ENCODE measurements at regions not wholly inside any gene's neighbourhood (a gene's known extent, or its start where the extent isn't known, plus 50 kb on each side); places are given as distances from the start of the nearest gene placed in this dataset.
A peak's percentile ranks its signal among the peaks of the same experiment; 100 is the strongest.
"Not testable (repeated sequence)": the region's sequence is repeated elsewhere in the genome, so short reads cannot be mapped to it uniquely, and the experiment has no call there.

DNA sequence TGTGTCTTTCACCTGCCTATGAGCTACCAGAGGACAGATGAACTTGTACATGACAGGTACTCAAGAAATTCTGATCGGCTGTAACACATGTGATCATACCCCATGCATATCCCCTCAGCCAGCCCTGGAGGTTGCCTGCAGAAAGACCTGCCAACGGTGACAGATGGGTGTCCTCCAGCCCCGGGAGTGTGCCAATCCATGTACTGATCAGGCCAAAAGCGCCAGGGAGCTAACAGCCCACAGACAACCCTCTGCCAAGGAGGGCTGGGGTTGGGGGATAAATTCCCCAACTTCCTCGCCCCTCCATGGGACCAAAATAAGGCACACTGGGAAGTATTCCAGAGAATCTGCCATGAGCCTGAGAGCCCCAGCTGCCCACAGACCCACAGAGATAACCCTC lies 189.4 kb downstream of the CCT6B start:
- no peak for DNase-seq

GRCh38 chr17:34770586-34770985 lies 190.7 kb downstream of the CCT6B start:
- DNase-seq, result no peak

GRCh38 chr17:34769899-34770298 lies 190.5 kb downstream of the TMEM132E start:
- DNase-seq, result peak in 1 of 5 experiments; percentile 30

- DNase-seq, result no peak
Measured at GRCh38 chr17:34769049-34769448, 189.7 kb downstream of the TMEM132E start.

DNA sequence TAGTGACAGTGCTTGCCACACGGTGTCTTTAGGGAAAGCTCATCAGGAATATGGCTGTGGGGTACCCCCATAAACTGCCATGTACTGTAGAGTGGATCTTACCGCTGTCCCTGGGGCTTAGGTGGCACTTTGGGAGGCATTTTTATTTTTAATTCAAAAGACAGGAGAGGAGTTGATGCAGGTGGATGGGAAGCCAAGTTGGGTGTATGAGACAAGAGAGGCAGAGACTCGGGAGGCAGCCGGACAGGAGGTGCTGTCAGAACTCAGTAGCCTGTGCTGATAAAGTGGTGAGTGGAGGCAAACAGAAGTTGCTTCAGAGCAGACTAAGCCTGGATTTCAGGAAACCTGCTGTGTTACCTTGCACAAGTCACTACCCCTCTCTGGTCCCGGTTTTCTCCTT lies 185.9 kb downstream of the TMEM132E start:
- no peak for DNase-seq

DNA sequence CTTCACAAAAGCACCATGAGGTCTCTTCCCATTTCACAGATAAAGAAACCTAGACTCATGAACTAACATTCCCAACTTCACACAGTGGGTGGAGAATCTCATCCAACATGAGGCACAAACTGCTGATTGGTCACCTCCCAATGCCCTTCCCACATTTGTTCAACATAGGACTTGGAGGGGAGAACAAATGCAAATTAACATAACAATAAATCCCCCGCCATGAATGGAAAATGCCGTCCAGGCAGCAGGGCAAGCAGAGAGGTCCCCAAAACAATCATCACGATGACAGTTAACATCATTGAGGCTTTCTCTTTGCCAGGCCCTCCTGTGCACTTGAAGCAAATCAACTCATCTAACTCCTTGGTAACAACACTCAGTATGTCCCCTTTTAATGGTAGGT lies 185.3 kb downstream of the TMEM132E start:
- DNase-seq, result no peak

DNA sequence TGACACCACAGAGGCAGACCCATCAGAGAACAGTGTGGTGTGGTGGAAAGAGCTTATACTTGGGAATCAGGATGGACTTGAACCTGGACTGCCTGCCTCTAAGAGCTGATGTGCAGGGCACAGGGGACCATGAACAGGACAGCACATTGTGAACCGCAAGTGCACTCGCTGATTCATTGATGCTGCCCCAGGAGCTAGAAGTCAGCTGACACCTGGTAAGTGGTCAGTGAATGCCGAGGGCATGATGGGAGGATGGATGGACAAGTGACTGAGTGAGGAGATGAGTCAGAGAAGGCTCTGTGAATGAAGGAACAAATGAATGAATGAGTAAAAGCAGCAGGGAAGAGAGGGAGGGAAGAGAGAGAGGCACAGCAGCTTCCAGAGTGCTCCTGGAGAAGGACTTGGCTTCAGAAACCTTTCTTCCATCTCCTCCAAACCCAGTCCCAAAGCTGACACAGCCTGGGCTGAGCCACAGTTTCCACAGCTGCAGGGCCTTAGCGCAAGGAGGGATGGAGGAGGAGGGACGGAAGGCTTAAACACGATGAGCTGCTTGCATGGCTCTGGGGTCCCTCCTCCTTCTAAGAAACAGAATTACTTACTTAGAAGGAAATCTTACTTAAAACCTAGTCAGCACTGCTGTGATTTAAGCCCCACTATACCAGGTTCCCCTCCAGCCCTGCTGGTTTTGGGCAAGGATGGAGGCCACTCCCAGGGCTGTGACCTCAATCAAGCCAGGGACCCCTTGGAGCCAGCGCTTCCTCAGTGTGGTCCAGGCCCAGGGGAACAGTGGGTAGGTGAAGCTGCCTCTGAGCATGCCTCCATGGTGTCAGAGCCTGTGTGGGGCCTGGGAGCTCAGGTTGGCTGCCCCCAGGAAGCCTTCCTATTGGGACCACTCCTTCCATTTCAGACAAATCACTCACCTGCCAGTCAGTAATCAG lies 184.6 kb downstream of the TMEM132E start:
- no peak for DNase-seq

GRCh38 chr17:34762078-34762477 lies 182.7 kb downstream of the TMEM132E start:
- DNase-seq, result no peak

GRCh38 chr17:34761646-34762045 lies 182.3 kb downstream of the TMEM132E start:
- DNase-seq, result no peak

DNA sequence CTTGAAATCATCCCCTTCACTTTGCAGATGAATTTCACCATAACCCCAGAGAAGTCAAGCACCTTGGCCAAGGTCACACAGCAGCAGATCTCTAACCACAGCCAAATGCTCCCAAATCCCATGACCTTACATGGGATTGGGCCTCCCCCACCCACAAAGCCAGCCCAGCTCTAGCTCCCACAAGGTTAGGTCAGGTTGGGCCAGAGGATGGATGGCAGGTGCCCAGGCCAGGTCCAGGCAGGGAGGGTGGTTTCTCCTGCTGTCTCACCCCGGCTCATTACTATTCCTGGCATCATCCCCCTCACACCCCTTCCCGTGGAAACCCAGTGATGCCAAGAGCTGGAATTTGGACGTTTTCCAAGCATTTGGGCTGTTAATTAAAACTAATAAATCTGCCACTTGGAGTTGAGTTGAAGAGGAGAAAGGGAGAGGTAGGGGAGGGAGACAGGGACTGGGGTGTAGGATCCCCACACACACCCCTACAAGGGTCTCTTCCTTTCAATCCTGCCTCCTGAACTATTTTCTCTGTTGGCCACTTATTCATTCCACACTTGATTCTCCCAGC lies 181.6 kb downstream of the TMEM132E start:
- no peak for DNase-seq

- no peak for DNase-seq
Measured at GRCh38 chr17:34758718-34759117, 179.3 kb downstream of the TMEM132E start.

GRCh38 chr17:34758316-34758715 lies 178.9 kb downstream of the TMEM132E start:
- DNase-seq, result no peak

DNA sequence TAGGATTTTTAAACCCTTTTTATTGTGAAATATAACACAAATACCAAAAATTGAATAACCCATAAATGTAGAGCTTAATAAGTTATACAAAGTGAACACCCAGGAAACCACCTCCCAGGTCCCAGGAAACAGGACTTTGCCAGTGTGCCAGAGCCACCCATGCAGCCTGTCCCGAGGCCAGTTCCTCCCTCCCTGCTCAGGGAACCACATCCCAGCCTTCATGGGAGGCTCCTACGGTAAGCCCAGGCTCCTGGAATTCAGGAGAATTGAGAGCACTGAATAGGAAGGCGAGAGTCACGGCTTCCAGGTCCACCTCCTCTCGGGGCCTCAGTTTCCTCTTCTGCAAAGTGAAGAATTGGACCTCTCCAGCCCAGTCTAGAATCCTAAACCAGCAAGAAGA lies 178.2 kb downstream of the TMEM132E start:
- no peak for DNase-seq

DNA sequence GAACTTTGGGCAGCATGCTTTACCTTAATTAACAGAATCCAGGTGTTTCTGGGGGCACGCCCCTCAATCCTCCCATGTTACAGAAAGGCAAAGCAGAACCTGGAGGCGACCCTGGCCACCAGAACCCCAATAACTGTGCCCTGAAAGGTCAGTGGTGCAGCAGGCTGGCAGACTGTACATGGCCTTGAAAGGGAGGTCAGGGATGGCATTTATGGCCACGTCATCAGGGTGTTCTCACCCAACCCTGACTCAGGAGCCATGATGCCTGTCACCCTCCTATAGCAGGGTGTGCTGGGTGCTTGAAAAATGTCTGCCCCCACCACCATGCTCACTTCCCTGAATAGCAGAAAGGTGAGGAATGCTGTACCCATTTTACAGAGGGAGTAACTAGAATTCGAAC lies 177.7 kb downstream of the TMEM132E start:
- DNase-seq, result no peak

DNA sequence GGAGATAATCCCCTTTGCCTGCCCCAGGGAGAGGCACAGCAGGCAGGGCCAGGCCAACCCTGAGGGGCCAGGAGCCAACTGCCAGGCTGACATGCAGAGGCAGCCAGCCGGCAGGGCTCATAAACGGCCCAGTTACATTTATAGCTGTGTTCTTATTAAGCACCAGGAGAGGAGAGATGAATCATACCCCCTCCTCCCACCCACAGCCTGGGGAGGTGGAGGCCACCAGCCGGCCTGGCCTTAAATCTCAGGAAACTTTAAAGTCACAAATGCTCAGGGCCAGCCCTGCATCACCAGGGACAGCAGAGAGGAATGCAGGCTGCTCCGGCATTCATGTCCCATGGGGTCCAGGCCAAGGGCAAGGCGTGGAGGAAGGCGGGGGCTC lies 177.2 kb downstream of the TMEM132E start:
- DNase-seq, result no peak

DNA sequence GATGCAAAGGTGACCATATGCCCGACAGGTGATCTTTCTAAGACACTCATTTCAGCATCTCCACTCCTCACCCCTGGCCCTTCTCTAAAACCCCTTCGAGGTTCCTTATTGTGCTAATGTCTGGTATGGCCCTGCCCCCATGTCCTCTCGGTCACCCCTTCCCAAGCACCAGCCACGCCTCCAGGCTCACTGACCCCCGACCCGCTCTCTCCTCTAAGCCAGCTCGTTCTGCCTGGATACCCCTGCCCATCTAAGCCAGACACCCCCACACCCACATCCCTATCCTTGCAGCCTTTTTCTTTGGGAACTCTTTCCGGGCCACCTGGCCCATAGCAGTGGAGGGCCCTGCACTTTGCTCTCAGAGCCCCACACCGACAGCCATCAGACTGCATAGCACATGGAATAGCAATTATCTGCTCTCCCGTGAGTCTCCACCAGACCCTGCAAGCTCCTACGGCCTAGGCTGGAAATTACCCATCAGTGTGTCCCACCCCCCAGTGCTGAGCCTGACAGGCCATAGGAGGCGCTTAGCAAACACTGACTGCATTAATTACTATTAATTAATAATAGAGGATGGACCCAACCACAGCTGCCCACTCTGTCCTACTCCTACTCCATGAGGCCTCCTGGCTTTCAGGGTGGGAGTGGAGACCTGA lies 176.7 kb downstream of the TMEM132E start:
- DNase-seq, result no peak

- DNase-seq, result no peak
Measured at GRCh38 chr17:34755371-34755770, 176.0 kb downstream of the TMEM132E start.

GRCh38 chr17:34750004-34750403 lies 170.6 kb downstream of the TMEM132E start:
- DNase-seq, result peak in 1 of 5 experiments; percentile 15

GRCh38 chr17:34741967-34742366 lies 162.6 kb downstream of the TMEM132E start:
- DNase-seq, result no peak

DNA sequence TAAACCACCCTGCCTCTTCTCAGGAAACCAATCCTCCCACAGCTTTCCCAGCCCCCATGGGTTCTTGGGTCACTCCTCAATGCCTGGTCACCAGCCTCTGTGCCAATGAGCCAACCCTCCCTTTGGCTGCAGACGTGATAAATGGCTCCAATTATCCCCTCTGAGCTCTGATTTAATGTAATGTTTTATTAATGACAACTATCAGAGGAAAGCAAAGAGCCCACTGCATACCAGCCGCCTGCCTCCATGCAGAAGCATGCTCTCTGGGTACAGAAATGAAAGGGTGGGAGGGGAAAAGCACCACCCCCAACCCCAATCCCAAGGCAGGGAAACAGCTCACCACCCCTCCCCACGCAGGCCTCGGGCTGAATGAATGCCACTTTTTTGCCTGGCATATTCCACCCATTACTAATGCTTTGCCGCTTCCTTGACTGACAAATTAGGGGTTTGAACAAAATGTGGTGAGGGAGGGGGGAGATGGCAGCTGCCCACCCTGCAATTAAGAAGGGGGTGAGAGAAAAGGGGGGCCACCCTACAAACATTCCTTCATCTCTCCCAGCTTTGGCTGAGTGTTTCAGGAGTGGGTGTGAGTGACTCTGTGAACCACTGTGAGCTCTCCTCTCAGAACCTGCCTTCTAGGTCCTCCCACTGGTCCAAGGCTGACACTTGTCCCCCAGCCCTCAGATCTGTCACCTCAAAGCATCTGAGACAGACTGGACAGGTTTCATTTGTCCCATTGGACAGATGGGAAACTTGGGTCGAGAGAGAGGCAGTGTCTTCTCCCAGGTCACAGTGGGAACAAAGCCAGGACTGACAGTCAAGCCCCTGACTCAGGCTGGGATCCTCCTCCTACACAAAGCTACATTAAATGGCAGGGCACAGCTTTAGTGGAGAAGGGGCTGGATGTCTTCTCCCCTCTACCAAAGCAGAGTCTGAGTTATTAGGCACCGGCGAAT lies 161.5 kb downstream of the TMEM132E start:
- DNase-seq, result no peak

DNA sequence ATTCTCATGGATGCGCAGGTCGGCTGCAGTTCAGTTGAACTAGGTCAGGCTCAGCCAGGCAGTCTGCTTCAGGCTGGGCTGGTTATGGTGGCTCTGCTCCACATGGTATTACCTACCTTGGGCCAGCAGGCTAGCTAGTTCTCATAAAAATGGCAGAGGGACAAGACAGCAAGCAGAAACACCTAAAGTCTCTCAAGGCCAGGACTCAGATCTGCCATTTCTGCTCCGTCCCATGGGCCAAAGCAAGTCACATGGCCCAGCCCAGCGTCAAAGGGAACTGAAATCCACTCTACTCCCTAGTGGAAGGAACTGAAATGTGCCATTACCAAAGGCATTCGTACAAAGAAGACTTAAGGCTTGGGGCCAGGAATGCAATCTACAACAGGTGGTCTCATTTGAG lies 160.0 kb downstream of the TMEM132E start:
- no peak for DNase-seq

DNA sequence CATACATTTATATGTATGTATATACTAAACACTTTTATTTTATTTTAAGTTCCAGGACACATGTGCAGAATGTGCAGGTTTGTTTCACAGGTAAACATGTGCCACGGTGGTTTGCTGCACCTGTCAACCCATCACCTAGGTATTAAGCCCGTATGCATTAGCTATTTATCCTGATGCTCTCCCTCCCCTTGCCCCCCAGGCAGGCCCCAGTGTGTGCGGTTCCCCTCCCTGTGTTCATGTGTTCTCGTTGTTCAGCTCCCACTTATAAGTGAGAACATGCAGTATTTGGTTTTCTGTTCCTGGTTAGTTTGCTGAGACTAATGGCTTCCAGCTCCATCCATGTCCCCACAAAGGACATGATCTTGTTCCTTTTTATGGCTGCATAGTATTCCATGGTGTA lies 158.3 kb downstream of the TMEM132E start:
- DNase-seq, result not testable (repeated sequence)

GRCh38 chr17:34736611-34737010 lies 157.2 kb downstream of the TMEM132E start:
- DNase-seq, result no peak
